Activated CD4-positive, CD25-positive, alpha-beta regulatory T cell (primary cell): ENCODE measurements at regions not wholly inside any gene's neighbourhood (a gene's known extent, or its start where the extent isn't known, plus 50 kb on each side); places are given as distances from the start of the nearest gene placed in this dataset.

Source experiments
- DNase-seq, 4 experiments: peaks; one replicate each; lab custom pipeline; 2025; lab: John Stamatoyannopoulos, UW

DNA sequence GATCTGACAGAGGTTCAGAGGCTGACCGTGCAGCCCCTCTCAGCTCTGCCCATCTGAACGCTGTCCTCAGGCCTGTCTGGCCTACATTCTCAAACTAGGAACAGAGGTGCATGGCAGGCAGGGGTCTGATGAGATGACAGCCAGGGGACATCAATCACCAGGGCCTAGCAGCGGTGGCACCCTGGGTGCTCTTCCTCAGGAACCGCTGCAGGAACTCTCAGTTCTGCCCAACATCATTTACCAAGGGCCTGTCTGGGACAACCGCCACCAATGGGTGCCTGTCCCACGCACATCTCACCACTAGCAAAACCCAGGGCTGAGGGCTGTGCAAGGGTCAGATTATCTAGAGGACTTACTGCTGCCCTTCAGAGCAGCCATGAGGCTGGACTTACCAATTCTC, 245.7 kb downstream of the TOMM20 start:
- DNase-seq, result no peak

DNA sequence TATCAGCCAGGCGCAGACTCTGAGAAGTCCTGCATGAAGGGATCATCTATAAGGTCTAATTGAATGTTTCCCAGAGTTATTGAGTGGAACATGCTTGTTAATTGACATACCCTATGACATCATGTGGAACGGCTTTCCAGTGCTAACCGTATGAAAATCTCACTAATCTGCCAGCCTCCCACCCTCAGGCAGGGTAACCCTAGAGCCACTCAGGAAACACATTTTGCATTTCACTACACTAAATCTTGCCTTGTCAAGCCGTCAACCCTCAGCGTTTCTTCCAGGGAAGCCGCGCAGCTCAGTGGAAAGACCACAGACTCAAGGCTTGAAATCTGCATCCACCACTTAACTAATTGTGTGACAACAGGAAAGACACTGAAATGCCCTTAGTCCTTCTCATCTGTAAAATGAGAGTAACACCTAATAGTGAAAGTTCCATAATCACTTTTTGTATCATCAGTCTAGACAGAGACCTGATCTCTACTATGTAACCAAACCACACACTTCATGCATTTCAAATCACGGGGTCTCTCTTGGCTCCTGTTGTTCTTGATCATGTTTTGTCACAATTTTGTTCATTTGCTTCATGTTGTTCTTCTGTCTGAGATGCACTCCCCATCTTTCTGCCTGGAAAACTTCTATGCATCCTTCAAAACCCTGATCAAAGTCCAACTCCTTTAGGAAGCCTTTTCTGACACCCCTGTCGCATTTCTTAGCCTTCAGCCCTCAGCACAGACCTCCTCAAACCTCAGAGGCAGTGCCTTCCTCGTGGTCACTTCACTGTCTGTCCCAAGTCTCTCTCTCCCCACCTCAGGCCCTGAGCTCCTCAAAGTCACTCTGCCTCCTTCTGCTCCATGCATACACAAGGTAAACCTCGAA, 246.5 kb downstream of the TOMM20 start:
- no peak for DNase-seq

DNA sequence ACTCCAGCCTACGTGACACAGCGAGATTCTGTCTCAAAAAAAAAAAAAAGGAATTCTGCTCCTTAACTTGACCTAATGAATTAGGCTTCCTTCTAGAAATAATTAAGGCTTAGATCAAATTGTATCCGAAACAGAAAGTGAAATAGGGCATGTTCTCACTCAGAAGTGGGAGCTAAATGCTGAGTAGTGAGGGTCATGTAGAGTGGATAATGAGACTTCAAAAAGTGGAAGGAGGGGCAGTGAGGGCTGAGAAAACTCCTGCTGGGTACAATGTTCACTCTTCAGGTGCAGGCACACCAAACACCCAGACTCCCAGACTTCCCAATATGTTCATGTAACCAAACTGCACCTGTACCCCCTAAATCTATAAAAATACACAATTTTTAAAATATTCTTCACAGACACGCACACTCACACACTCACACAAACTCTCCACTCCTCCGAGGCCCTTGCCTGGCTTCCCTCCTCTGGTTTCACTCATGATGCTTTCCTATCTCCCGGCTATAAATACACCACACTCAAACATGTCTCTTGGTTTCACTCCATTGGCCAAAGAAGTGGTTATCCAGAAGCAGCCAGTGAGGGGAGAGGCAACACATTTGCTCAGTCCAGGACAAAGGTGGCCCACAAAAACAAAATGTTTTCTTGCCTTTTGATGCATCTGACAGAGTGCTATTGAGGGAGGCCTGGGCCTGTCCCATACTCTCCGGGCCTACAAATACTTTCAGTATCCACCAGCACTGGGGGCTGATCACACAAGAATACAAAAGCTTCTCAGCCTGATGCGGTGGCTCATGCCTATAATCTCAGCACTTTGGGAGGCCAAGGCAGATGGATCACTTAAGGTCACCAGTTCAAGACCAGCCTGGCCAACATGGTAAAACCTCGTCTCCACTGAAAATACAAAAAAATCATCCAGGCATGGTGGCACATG, 249.2 kb downstream of the TOMM20 start:
- DNase-seq, result no peak

DNA sequence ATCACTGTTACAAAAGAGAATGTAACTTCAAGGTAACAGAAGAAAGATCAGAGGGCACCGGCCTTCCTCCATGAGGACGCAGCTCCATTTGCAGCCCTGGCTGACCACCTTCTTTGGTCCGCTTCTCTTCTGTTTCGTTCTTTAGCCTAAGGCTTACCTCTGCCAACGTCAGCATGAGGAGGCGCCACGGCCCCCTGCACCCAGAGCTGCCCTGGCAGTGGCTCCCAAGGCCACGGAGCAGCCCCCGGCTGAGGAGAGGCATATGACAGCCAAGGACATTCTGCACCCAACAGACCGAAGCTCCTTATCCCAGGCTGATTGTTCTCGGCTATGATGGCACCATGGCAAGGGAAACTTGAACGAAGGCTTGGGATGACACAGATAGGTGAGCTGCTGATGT, 250.3 kb downstream of the TOMM20 start:
- DNase-seq, result no peak

DNA sequence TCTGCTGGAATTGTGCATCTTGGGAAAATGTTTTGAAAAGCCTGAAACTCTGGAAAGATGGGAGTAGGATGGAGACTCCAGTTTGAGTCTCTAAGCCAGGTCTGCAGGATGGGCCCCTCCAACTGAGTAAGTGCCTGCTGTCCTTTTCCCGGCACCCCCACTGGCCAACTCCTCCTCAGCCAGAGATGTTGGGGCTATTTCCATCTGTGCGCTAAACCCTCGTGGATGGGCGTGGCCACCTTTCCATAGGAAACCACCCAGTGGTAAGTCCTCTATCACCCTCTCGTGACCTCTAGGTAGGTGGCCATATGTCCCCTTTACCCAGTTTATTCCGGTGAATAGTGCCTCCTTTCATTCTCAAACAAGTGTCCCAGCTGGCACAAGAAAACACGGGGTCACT, 250.9 kb downstream of the TOMM20 start:
- no peak for DNase-seq

DNA sequence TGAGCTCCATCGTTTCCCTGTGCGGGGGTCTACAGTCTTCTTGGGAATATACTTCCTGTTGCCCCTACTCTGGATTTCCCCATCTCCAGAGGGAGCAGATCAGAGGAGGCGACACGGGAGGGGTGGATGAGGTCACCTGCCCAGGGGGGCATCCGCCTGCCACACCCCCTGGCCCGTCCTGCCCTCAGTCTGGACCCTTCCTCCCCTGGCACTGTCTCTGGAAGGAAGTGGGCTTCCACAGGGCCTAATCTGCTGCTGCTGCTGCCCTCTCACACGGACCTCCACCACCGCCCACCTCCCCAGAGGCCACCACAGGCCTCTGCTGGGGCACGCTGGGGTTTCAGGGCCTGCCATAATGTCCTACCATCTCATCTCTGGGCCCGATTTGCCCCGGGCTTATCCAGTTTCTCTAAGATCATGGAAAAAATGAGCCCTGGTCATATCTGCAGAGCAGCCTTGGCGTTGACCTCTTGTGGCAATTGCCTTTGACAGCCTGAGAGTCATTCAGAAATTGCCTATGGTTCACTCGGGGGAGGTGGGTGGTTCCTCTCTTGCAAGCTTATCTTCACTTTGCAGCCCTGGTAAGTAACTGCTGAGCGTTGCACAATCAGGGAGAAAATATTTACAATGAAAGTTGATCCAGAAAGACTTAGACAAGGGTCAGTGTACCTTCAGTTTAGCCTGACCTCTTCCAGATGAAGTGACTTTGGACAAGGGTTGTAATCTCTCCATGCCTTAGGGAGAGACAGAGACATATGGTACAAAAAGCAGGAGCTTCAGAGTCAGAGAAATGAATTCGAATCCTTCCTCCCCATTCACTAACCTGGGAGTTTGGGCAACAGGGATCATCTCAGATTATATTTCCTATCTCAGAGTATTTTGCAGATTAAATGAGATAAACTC, 252.4 kb downstream of the TOMM20 start:
- DNase-seq, result no peak

DNA sequence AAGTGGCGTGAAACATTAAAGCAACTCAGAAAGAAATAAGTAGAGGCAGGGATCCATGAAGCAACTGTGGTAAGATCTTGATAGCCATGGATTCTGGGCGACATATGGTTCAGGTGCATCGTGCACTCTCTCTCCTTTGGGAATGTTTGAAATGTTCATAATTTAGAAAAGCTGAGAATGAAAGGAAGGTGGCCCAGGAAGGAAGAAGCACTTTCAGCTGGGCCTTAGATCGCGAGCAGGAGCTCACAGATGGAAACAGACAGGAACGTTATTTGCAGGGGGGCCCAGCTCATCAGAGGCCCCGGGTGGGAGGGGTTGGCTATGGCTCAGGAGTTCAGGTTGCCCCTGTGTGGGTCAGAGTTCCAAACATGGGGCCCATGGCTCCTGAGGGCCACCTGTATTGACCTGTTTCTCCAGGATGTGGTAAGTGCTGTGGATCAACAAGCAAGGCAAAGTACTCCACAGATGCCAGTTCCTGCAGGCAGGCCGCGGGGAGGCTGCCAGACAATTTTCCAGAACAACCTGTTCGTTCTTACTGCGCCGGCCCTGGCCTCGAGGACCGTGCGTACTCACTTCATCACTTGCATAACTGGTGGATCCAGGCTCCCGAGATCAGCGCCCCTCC, 253.2 kb downstream of the TOMM20 start:
- no peak for DNase-seq

DNA sequence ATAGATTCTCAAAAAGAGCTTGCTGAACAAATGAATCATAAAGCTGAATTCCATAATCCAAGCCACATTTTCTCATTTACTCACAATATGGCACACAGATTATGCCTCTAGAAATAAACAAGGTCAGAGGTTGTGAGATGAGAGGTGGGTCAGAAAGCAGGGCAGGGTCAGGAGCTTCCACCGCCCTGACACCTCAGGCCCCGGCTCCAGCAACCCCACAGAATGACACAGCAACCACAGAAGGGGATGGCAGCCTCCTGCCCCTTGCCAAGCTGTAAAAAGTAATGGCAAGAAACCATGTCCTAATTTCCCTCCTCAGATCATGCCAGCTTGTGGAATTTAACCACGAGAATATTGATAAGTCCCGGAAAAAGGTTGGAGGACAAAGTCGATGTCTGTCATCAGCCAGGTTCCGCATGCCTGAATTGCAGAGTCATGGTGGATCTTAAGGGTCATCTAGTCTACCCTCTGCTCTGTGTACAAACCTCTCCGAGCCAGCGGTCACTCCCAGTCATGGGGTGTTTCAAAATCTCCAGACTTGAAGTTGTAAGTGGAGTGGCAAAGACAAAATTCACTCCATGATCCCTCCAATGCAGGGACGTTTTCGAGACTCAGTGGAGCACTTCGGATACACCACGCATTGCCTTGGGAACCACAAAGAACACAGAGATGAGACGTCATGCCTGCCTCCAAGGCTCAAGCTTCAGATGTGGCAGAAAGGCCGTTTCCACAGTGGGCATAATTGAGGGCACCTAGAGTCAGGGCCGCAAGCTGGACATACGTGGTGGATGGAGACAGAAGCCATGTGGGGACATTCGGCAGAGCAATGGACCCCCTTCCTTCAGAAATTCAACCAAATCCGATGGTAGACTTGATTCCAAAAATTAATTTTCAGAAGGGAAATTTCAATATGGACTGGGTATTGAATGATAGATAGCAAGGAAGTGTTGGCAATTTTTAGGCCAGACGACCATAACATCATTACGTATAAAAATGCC, 254.0 kb downstream of the TOMM20 start:
- DNase-seq, result no peak

GRCh38 chr1:234871710-234872271, 256.8 kb downstream of the TOMM20 start:
- DNase-seq, result no peak

- DNase-seq, result no peak
These were observed 257.5 kb downstream of the TOMM20 start for GRCh38 chr1:234871039-234871709.

GRCh38 chr1:234870020-234870981, 258.3 kb downstream of the TOMM20 start:
- no peak for DNase-seq

GRCh38 chr1:234869182-234870019, 259.2 kb downstream of the TOMM20 start:
- DNase-seq, result no peak

- DNase-seq, result no peak
These were observed 258.5 kb upstream of the IRF2BP2 start for GRCh38 chr1:234868296-234869147.

- DNase-seq, result no peak
These were observed 256.3 kb upstream of the IRF2BP2 start for GRCh38 chr1:234866007-234866866.
